ENCODE measurements at regions not wholly inside any gene's neighbourhood (a gene's known extent, or its start where the extent isn't known, plus 50 kb on each side); places are given as distances from the start of the nearest gene placed in this dataset.

- DNase-seq (ENCODE audit: low read depth), result no peak
- no peak overlapping the region for H3K4me3 ChIP-seq (ENCODE audit: low read length)
- no peak for TF ChIP-seq CTCF (conservative IDR thresholded peaks at IDR 0.05; ENCODE audit: low read depth, low read length)
Observed at GRCh38 chr15:31276596-31277298, 49.9 kb upstream of the KLF13 start.

Measured in retinal pigment epithelial cell (primary cell).